ENCODE measurements at regions not wholly inside any gene's neighbourhood (a gene's known extent, or its start where the extent isn't known, plus 50 kb on each side); places are given as distances from the start of the nearest gene placed in this dataset.

DNA sequence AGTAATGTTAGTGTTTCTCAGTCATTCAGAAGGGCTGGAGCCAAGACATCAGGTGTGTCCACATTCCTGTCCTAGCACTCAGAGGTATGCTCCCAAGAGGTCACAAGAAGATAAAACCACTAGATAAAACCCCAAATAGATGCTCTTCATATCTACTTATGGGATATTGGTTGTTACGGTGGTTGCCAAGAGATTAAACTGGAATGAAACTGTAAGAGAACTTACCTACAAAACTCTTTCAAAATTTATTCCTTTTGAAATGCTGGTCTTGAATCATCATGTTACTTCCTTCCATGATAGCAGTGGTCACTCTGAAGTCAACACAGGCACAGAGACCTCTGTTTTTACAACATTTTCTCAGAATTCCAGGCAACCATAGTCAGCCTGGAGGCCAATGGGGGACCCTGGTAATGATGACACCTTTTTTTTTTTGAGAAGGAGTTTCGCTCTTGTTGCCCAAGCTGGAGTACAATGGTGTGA lies 122.4 kb upstream of the WSCD1 start:
- TF ChIP-seq, protein P1, sequence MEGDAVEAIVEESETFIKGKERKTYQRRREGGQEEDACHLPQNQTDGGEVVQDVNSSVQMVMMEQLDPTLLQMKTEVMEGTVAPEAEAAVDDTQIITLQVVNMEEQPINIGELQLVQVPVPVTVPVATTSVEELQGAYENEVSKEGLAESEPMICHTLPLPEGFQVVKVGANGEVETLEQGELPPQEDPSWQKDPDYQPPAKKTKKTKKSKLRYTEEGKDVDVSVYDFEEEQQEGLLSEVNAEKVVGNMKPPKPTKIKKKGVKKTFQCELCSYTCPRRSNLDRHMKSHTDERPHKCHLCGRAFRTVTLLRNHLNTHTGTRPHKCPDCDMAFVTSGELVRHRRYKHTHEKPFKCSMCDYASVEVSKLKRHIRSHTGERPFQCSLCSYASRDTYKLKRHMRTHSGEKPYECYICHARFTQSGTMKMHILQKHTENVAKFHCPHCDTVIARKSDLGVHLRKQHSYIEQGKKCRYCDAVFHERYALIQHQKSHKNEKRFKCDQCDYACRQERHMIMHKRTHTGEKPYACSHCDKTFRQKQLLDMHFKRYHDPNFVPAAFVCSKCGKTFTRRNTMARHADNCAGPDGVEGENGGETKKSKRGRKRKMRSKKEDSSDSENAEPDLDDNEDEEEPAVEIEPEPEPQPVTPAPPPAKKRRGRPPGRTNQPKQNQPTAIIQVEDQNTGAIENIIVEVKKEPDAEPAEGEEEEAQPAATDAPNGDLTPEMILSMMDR (IDR thresholded peaks at IDR 0.05; ENCODE audit: low read depth, low read length, missing input control) = no peak
- no peak for TF ChIP-seq FOXA1 (IDR thresholded peaks at IDR 0.05)
- TF ChIP-seq TAF1 (conservative IDR thresholded peaks at IDR 0.05) = no peak
